H1 (cell line): ENCODE measurements at regions not wholly inside any gene's neighbourhood (a gene's known extent, or its start where the extent isn't known, plus 50 kb on each side); places are given as distances from the start of the nearest gene placed in this dataset.

Source experiments
- CTCF ChIA-PET: fragments of 300-600 bp; sonication (Branson Sonifier 250); formaldehyde crosslinking; loops from one replicate; lab custom pipeline; 2021; ENCODE audit not compliant: partially characterized antibody; lab: Charles Lee
- POLR2A ChIA-PET: fragments of 300-600 bp; sonication (Branson Sonifier 250); formaldehyde crosslinking; loops from one replicate; lab custom pipeline; 2021; ENCODE audit warnings: inconsistent platforms; ENCODE audit not compliant: partially characterized antibody; lab: Charles Lee
- DNase-seq, 2 experiments: peaks; one replicate each; pipeline versions ENCODE4 v3.0.0 to v3.0.0-alpha.2; 2010 to 2022; ENCODE audit warnings: low spot score in 2 of 2, low read depth in 1 of 2, mixed read lengths in 1 of 2
- FAIRE-seq: peaks from 2 replicates; lab custom pipeline; 2011; peaks lifted over from hg19 to GRCh38; lab: Jason Lieb, UNC
- H2AFZ ChIP-seq: 2 replicates; pipeline ENCODE4 v1.8.1; 2012; ENCODE audit warnings: low read length, inconsistent platforms
- H2AK5ac ChIP-seq: 2 replicates; pipeline ENCODE4 v1.6.1; 2013; ENCODE audit warnings: low read depth, low read length
- H2BK120ac ChIP-seq: replicated peaks from 2 replicates; pipeline ENCODE3; 2013; ENCODE audit warnings: low read depth, low read length, inconsistent platforms
- H2BK12ac ChIP-seq: 2 replicates; pipeline ENCODE4 v1.6.1; 2013; ENCODE audit warnings: low read depth, low read length
- H2BK15ac ChIP-seq: 2 replicates; pipeline ENCODE4 v1.6.1; 2013; ENCODE audit warnings: low read length
- H2BK20ac ChIP-seq: 2 replicates; pipeline ENCODE4 v1.6.1; 2013; ENCODE audit warnings: low read length
- H2BK5ac ChIP-seq: 2 replicates; pipeline ENCODE4 v1.6.1; 2013; ENCODE audit warnings: low read depth, low read length
- H3K14ac ChIP-seq: 2 replicates; pipeline ENCODE4 v1.6.1; 2013; ENCODE audit warnings: inconsistent platforms; ENCODE audit not compliant: insufficient read length
- H3K18ac ChIP-seq: 2 replicates; pipeline ENCODE4 v1.6.1; 2013; ENCODE audit warnings: low read length; ENCODE audit errors: extremely low read depth
- H3K23ac ChIP-seq: 2 replicates; pipeline ENCODE4 v1.6.1; 2013; ENCODE audit warnings: inconsistent platforms; ENCODE audit not compliant: insufficient read length
- H3K23me2 ChIP-seq: 2 replicates; pipeline ENCODE4 v1.6.1; 2013; ENCODE audit warnings: low read depth, low read length
- H3K27ac ChIP-seq: 2 replicates; pipeline ENCODE4 v1.6.1; 2011; ENCODE audit warnings: low read depth, low read length, inconsistent platforms
- H3K27me3 ChIP-seq, 4 experiments: replicated peaks in 1 of 4; 1 replicate in 1 of 4; 2 replicates in 3 of 4; pipeline versions ENCODE4 v1.6.1 to v1.8.1; 2011 to 2013; ENCODE audit warnings: low read length in 3 of 4, mild to moderate bottlenecking in 3 of 4, inconsistent platforms in 2 of 4, mixed read lengths in 2 of 4, moderate library complexity in 1 of 4; ENCODE audit not compliant: control insufficient read depth in 3 of 4, insufficient read depth in 3 of 4; ENCODE audit errors: extremely low read depth in 1 of 4
- H3K36me3 ChIP-seq, 4 experiments: 2 replicates each; pipeline versions ENCODE4 v1.6.1 to v1.8.1; 2011 to 2013; ENCODE audit warnings: mild to moderate bottlenecking in 4 of 4, low read length in 3 of 4, moderate library complexity in 2 of 4, control low read depth in 1 of 4, inconsistent platforms in 1 of 4; ENCODE audit not compliant: insufficient read depth in 4 of 4, control insufficient read depth in 2 of 4
- H3K4ac ChIP-seq: replicated peaks from 2 replicates; pipeline ENCODE3; 2013; ENCODE audit warnings: low read length, low read depth, mixed read lengths, inconsistent platforms; ENCODE audit not compliant: insufficient read length
- H3K4me1 ChIP-seq, 4 experiments: replicated peaks in 1 of 4; 1 replicate in 1 of 4; 2 replicates in 3 of 4; pipeline versions ENCODE4 v1.6.1 to v1.8.1; 2011 to 2013; ENCODE audit warnings: low read length in 3 of 4, inconsistent platforms in 2 of 4, mixed read lengths in 1 of 4; ENCODE audit not compliant: insufficient read depth in 4 of 4, control insufficient read depth in 3 of 4
- H3K4me2 ChIP-seq, 2 experiments: 2 replicates each; pipeline versions ENCODE4 v1.6.1 to v1.8.1; 2011 to 2013; ENCODE audit warnings: low read depth in 2 of 2, low read length in 2 of 2, control low read depth in 1 of 2, inconsistent platforms in 1 of 2, mild to moderate bottlenecking in 1 of 2; ENCODE audit not compliant: insufficient read depth in 1 of 2
- H3K4me3 ChIP-seq, 4 experiments: fragments of 200-600, 300-600 bp in 1 of 4; sonication (generic), shearing (Covaris generic), sonication (Bioruptor Twin) in 1 of 4; 2 replicates each; pipeline versions ENCODE4 v1.5.1 to v1.8.1; 2011 to 2016; ENCODE audit warnings: low read length in 4 of 4, low read depth in 3 of 4, control low read depth in 2 of 4, inconsistent platforms in 2 of 4, mild to moderate bottlenecking in 2 of 4, mixed read lengths in 1 of 4, moderate library complexity in 1 of 4; ENCODE audit not compliant: insufficient read depth in 2 of 4; ENCODE audit errors: extremely low read depth in 1 of 4
- H3K56ac ChIP-seq: replicated peaks from 2 replicates; pipeline ENCODE3; 2013; ENCODE audit warnings: low read depth, mild to moderate bottlenecking, mixed read lengths, low read length, inconsistent platforms; ENCODE audit not compliant: insufficient read length
- H3K79me1 ChIP-seq: 2 replicates; pipeline ENCODE4 v1.6.1; 2013; ENCODE audit warnings: low read depth, low read length, control low read depth
- H3K79me2 ChIP-seq, 2 experiments: 2 replicates each; pipeline versions ENCODE4 v1.6.1 to v1.8.1; 2012 to 2013; ENCODE audit warnings: low read length in 2 of 2, mild to moderate bottlenecking in 2 of 2, inconsistent platforms in 1 of 2; ENCODE audit not compliant: insufficient read depth in 2 of 2, control insufficient read depth in 1 of 2
- H3K9ac ChIP-seq, 4 experiments: replicated peaks in 1 of 4; 1 replicate in 1 of 4; 2 replicates in 3 of 4; pipeline versions ENCODE4 v1.6.1 to v1.8.1; 2011 to 2013; ENCODE audit warnings: low read depth in 3 of 4, low read length in 3 of 4, control low read depth in 2 of 4, mild to moderate bottlenecking in 2 of 4, moderate library complexity in 2 of 4, inconsistent platforms in 1 of 4; ENCODE audit errors: extremely low read depth in 1 of 4
- H3K9me3 ChIP-seq, 2 experiments: 2 replicates each; pipeline versions ENCODE4 v1.6.1 to v1.8.1; 2012 to 2013; ENCODE audit warnings: mild to moderate bottlenecking in 2 of 2, moderate library complexity in 2 of 2, control low read depth in 1 of 2, inconsistent platforms in 1 of 2, low read depth in 1 of 2, low read length in 1 of 2, mixed read lengths in 1 of 2; ENCODE audit not compliant: insufficient read depth in 2 of 2
- H4K20me1 ChIP-seq, 2 experiments: replicated peaks in 1 of 2; 2 replicates each; pipeline versions ENCODE3 to v1.8.1; 2011 to 2013; ENCODE audit warnings: inconsistent platforms in 2 of 2, low read length in 2 of 2, mild to moderate bottlenecking in 1 of 2; ENCODE audit not compliant: insufficient read depth in 2 of 2, control insufficient read depth in 1 of 2
- H4K5ac ChIP-seq: 2 replicates; pipeline ENCODE4 v1.6.1; 2013; ENCODE audit warnings: low read length, low read depth, mixed read lengths, inconsistent platforms; ENCODE audit not compliant: insufficient read length
- H4K8ac ChIP-seq: 2 replicates; pipeline ENCODE4 v1.8.0; 2013; ENCODE audit warnings: mild to moderate bottlenecking, moderate library complexity, low read length, inconsistent platforms; ENCODE audit not compliant: insufficient read depth; ENCODE audit errors: extremely low read depth
- H4K91ac ChIP-seq: replicated peaks from 2 replicates; pipeline ENCODE3; 2013; ENCODE audit warnings: low read length, mixed read lengths, inconsistent platforms; ENCODE audit not compliant: insufficient read length
- CBX5 ChIP-seq: fragments of 300-800, 300-1000 bp; sonication (generic); IDR thresholded peaks from 2 replicates; pipeline ENCODE4 v1.7.1; 2016; ENCODE audit warnings: antibody characterized with exemption, low read length, low read depth
- CBX8 ChIP-seq: fragments of 300-800, 300-1000 bp; sonication (generic); IDR thresholded peaks from 2 replicates; pipeline ENCODE4 v1.7.1; 2016; ENCODE audit warnings: low read depth, low read length, borderline replicate concordance
- CHD2 ChIP-seq: IDR thresholded peaks from 2 replicates; pipeline ENCODE4 v1.6.1; 2012; ENCODE audit warnings: low read length, improper control_type of control experiment
- EGR1 ChIP-seq: IDR thresholded peaks from 2 replicates; pipeline ENCODE4 v1.6.1; 2011; ENCODE audit warnings: low read depth, low read length, borderline replicate concordance
- GABPA ChIP-seq: IDR thresholded peaks from 2 replicates; pipeline ENCODE4 v1.6.1; 2011; ENCODE audit warnings: mild to moderate bottlenecking, low read length, moderate library complexity, borderline replicate concordance; ENCODE audit not compliant: insufficient read depth
- KDM1A ChIP-seq: fragments of 200-600, 300-600 bp; sonication (generic); IDR thresholded peaks from 2 replicates; pipeline ENCODE4 v1.7.1; 2016; ENCODE audit warnings: mild to moderate bottlenecking, low read length, borderline replicate concordance
- KDM4A ChIP-seq: IDR thresholded peaks from one replicate; pipeline ENCODE4 v1.7.1; 2012; ENCODE audit warnings: low read depth, mild to moderate bottlenecking, moderate library complexity, low read length, inconsistent platforms; ENCODE audit not compliant: severe bottlenecking
- MAFK ChIP-seq: IDR thresholded peaks from 2 replicates; pipeline ENCODE4 v1.6.1; 2012; ENCODE audit warnings: low read depth, mild to moderate bottlenecking, improper control_type of control experiment, low read length
- RAD21 ChIP-seq, 2 experiments: IDR thresholded peaks in 1 of 2; conservative IDR thresholded peaks in 1 of 2; 2 replicates each; pipeline ENCODE4 v1.6.1; 2011; ENCODE audit warnings: low read depth in 2 of 2, low read length in 2 of 2, improper control_type of control experiment in 1 of 2, inconsistent platforms in 1 of 2, mild to moderate bottlenecking in 1 of 2, moderate library complexity in 1 of 2
- TCF12 ChIP-seq: IDR thresholded peaks from 2 replicates; pipeline ENCODE4 v1.6.1; 2011; ENCODE audit warnings: low read depth, mild to moderate bottlenecking, low read length
- WGBS, 2 experiments: shearing (Covaris generic) in 1 of 2; methylation state at CpG; one replicate each; pipeline versions ENCODE4 v1.1.6 to v1.1.7; 2013 to 2015; ENCODE audit warnings: low lambda C conversion rate in 2 of 2, mixed read lengths in 2 of 2, inconsistent platforms in 1 of 2, low coverage in 1 of 2, missing lambda C conversion rate in 1 of 2; ENCODE audit not compliant: insufficient replicate concordance in 2 of 2, insufficient coverage in 1 of 2, insufficient read length in 1 of 2; ENCODE audit errors: extremely low coverage in 1 of 2, missing lambda C conversion rate in 1 of 2; 5-methylcytosine and 5-hydroxymethylcytosine counted together

GRCh38 chr21:27678511-27678910 lies 711.6 kb upstream of the ADAMTS5 start:
- ChIA-PET CTCF (interaction anchor here (0.7 kb wide), 1 partner anchor 337 kb away, joined by 3 read pairs; no protein-coding TSS in a partner anchor), POLR2A (no interaction called here)
- Histone ChIP-seq H3K4me2 (no peak overlapping the region), H2AFZ (no peak overlapping the region), H3K79me1 (no peaks in the 10 kb centered on the region), H3K9ac (no peak overlapping the region), H4K5ac (no peak overlapping the region), H3K23me2 (no peaks in the 10 kb centered on the region), H3K4ac (no peak overlapping the region), H3K56ac (no peak overlapping the region), H3K79me2 (no peaks in the 10 kb centered on the region), H3K9me3 (no peaks in the 10 kb centered on the region), H3K4me1 (no peaks in the 10 kb centered on the region), H2BK20ac (no peak overlapping the region), H2BK12ac (no peak overlapping the region), H2BK15ac (no peak overlapping the region), H2BK5ac (no peak overlapping the region), H3K23ac (no peak overlapping the region), H4K91ac (no peak overlapping the region), H3K4me3 (no peak overlapping the region), H3K18ac (no peak overlapping the region), H2BK120ac (no peak overlapping the region), H3K36me3 (no peaks in the 10 kb centered on the region), H3K27ac (no peak overlapping the region), H3K14ac (no peak overlapping the region), H3K27me3 (no peaks in the 10 kb centered on the region), H4K20me1 (no peaks in the 10 kb centered on the region), H4K8ac (no peak overlapping the region), H2AK5ac (no peak overlapping the region)
- no peak for DNase-seq
- TF ChIP-seq CBX5 (no peak), GABPA (no peak), KDM4A (no peak), RAD21 (IDR thresholded peaks at IDR 0.05 in 1 of 2, conservative IDR thresholded peaks at IDR 0.05 in 1 of 2; ENCODE audit: low read depth in 2 of 2, low read length in 2 of 2) (no peak), CHD2 (no peak), TCF12 (no peak), EGR1 (no peak), MAFK (no peak), KDM1A (no peak), CBX8 (no peak)
- FAIRE-seq: no peak
- WGBS, 2 experiments: 82% methylated on average over 2 of the region's 2 CpGs; no CpG with 5 or more reads in 1 of the 2 experiments
